Activated CD4-positive, alpha-beta T cell treated with anti-CD3 and anti-CD28 coated beads, Interleukin-2, amount 10 ng/mL, durations not matched to agents 7 days and 5 days (primary cell): ENCODE measurements at regions not wholly inside any gene's neighbourhood (a gene's known extent, or its start where the extent isn't known, plus 50 kb on each side); places are given as distances from the start of the nearest gene placed in this dataset.

Experiments
- CTCF ChIA-PET: fragments of 350-600 bp; sonication (Branson Sonifier 250); formaldehyde crosslinking; loops from one replicate; lab custom pipeline; 2021; ENCODE audit warnings: antibody characterized with exemption; lab: Charles Lee
- POLR2A ChIA-PET: fragments of 350-600 bp; sonication (Branson Sonifier 250); formaldehyde crosslinking; loops from one replicate; lab custom pipeline; 2021; ENCODE audit warnings: antibody characterized with exemption; lab: Charles Lee
- DNase-seq: peaks from one replicate; pipeline ENCODE4 v3.0.0-alpha.2; 2020
- H3K27ac Mint-ChIP-seq: one replicate; pipeline ENCODE4 v1.8.0; 2021; ENCODE audit warnings: mild to moderate bottlenecking, moderate library complexity, mixed read lengths
- H3K27me3 Mint-ChIP-seq: one replicate; pipeline ENCODE4 v1.8.0; 2021; ENCODE audit warnings: mixed read lengths
- H3K36me3 Mint-ChIP-seq: one replicate; pipeline ENCODE4 v1.8.0; 2021; ENCODE audit warnings: low read depth, mixed read lengths
- H3K4me1 Mint-ChIP-seq: one replicate; pipeline ENCODE4 v1.8.0; 2021; ENCODE audit warnings: mixed read lengths
- H3K4me3 Mint-ChIP-seq: one replicate; pipeline ENCODE4 v1.8.0; 2021; ENCODE audit warnings: mild to moderate bottlenecking, moderate library complexity, mixed read lengths
- H3K9me3 Mint-ChIP-seq: one replicate; pipeline ENCODE4 v1.8.0; 2021; ENCODE audit warnings: mixed read lengths

GRCh38 chr9:82563094-82563493, 499.8 kb downstream of the RASEF start:
- Mint-ChIP-seq H3K27me3 (no peaks in the 10 kb centered on the region), H3K4me1 (no peaks in the 10 kb centered on the region), H3K4me3 (no peak overlapping the region), H3K9me3 (no peaks in the 10 kb centered on the region), H3K36me3 (no peaks in the 10 kb centered on the region), H3K27ac (no peak overlapping the region)
- ChIA-PET POLR2A (no interaction called here), CTCF (no interaction called here)
- DNase-seq, result no peak

- no peaks in the 10 kb centered on the region for H3K36me3 Mint-ChIP-seq
- ChIA-PET POLR2A (no interaction called here), CTCF (no interaction called here)
- no peak overlapping the region for H3K4me3 Mint-ChIP-seq
- no peak for DNase-seq
- H3K9me3 Mint-ChIP-seq, result no peaks in the 10 kb centered on the region
- H3K27ac Mint-ChIP-seq, result no peak overlapping the region
- no peaks in the 10 kb centered on the region for H3K4me1 Mint-ChIP-seq
- H3K27me3 Mint-ChIP-seq, result no peaks in the 10 kb centered on the region
Measured at GRCh38 chr9:82563841-82564240, 499.1 kb downstream of the RASEF start.

- ChIA-PET POLR2A (no interaction called here), CTCF (no interaction called here)
- Mint-ChIP-seq H3K27ac (no peak overlapping the region), H3K4me3 (no peak overlapping the region), H3K36me3 (no peaks in the 10 kb centered on the region), H3K9me3 (no peaks in the 10 kb centered on the region), H3K27me3 (no peaks in the 10 kb centered on the region), H3K4me1 (no peaks in the 10 kb centered on the region)
- DNase-seq, result no peak
Measured at GRCh38 chr9:82565188-82565969, 497.6 kb downstream of the RASEF start.

- ChIA-PET POLR2A (no interaction called here), CTCF (no interaction called here)
- Mint-ChIP-seq H3K27me3 (no peaks in the 10 kb centered on the region), H3K9me3 (no peaks in the 10 kb centered on the region), H3K36me3 (no peaks in the 10 kb centered on the region), H3K27ac (no peak overlapping the region), H3K4me3 (no peak overlapping the region), H3K4me1 (no peaks in the 10 kb centered on the region)
- no peak for DNase-seq
Measured at GRCh38 chr9:82567953-82568352, 495.0 kb downstream of the RASEF start.

- Mint-ChIP-seq H3K27me3 (no peaks in the 10 kb centered on the region), H3K4me3 (no peak overlapping the region), H3K9me3 (peaks cover 5% of the 10 kb centered on the region), H3K27ac (no peak overlapping the region), H3K36me3 (no peaks in the 10 kb centered on the region), H3K4me1 (no peaks in the 10 kb centered on the region)
- no peak for DNase-seq
- CTCF ChIA-PET, result no interaction called here
- POLR2A ChIA-PET, result no interaction called here
Measured at GRCh38 chr9:82570226-82570625, 492.7 kb downstream of the RASEF start.

- DNase-seq, result no peak
- ChIA-PET CTCF (no interaction called here), POLR2A (no interaction called here)
- Mint-ChIP-seq H3K4me1 (no peaks in the 10 kb centered on the region), H3K27me3 (no peaks in the 10 kb centered on the region), H3K4me3 (no peak overlapping the region), H3K27ac (no peak overlapping the region), H3K9me3 (peaks cover 11% of the 10 kb centered on the region), H3K36me3 (no peaks in the 10 kb centered on the region)
Measured at GRCh38 chr9:82571540-82571939, 491.4 kb downstream of the RASEF start.

- Mint-ChIP-seq H3K27ac (no peak overlapping the region), H3K9me3 (peaks cover 11% of the 10 kb centered on the region), H3K36me3 (no peaks in the 10 kb centered on the region), H3K27me3 (no peaks in the 10 kb centered on the region), H3K4me1 (no peaks in the 10 kb centered on the region), H3K4me3 (no peak overlapping the region)
- DNase-seq, result no peak
- CTCF ChIA-PET, result no interaction called here
- POLR2A ChIA-PET, result no interaction called here
Measured at GRCh38 chr9:82572146-82572545, 490.8 kb downstream of the RASEF start.

- H3K36me3 Mint-ChIP-seq, result no peaks in the 10 kb centered on the region
- H3K9me3 Mint-ChIP-seq, result peaks cover 15% of the 10 kb centered on the region
- no peak for DNase-seq
- H3K27ac Mint-ChIP-seq, result no peak overlapping the region
- no peaks in the 10 kb centered on the region for H3K27me3 Mint-ChIP-seq
- no peaks in the 10 kb centered on the region for H3K4me1 Mint-ChIP-seq
- CTCF ChIA-PET, result interaction anchor here (1.2 kb wide), 1 partner anchor 17 kb away, joined by 3 read pairs; no protein-coding TSS in a partner anchor
- POLR2A ChIA-PET, result no interaction called here
- no peak overlapping the region for H3K4me3 Mint-ChIP-seq
Measured at GRCh38 chr9:82574911-82575310, 488.0 kb downstream of the RASEF start.

GRCh38 chr9:82580921-82581320, 482.0 kb downstream of the RASEF start:
- no peak for DNase-seq
- Mint-ChIP-seq H3K4me3 (no peak overlapping the region), H3K27me3 (no peaks in the 10 kb centered on the region), H3K36me3 (no peaks in the 10 kb centered on the region), H3K27ac (no peak overlapping the region), H3K4me1 (no peaks in the 10 kb centered on the region), H3K9me3 (peaks cover 4% of the 10 kb centered on the region)
- CTCF ChIA-PET, result no interaction called here
- POLR2A ChIA-PET, result no interaction called here

- CTCF ChIA-PET, result no interaction called here
- peaks cover 3% of the 10 kb centered on the region for H3K9me3 Mint-ChIP-seq
- no peaks in the 10 kb centered on the region for H3K27me3 Mint-ChIP-seq
- no peak overlapping the region for H3K27ac Mint-ChIP-seq
- H3K36me3 Mint-ChIP-seq, result no peaks in the 10 kb centered on the region
- H3K4me1 Mint-ChIP-seq, result no peaks in the 10 kb centered on the region
- no peak overlapping the region for H3K4me3 Mint-ChIP-seq
- DNase-seq, result no peak
- POLR2A ChIA-PET, result no interaction called here
Measured at GRCh38 chr9:82581516-82581915, 481.4 kb downstream of the RASEF start.

- H3K9me3 Mint-ChIP-seq, result peaks cover 3% of the 10 kb centered on the region
- no peaks in the 10 kb centered on the region for H3K36me3 Mint-ChIP-seq
- H3K27ac Mint-ChIP-seq, result no peak overlapping the region
- no peaks in the 10 kb centered on the region for H3K27me3 Mint-ChIP-seq
- no peak for DNase-seq
- H3K4me3 Mint-ChIP-seq, result no peak overlapping the region
- no peaks in the 10 kb centered on the region for H3K4me1 Mint-ChIP-seq
- CTCF ChIA-PET, result no interaction called here
- POLR2A ChIA-PET, result no interaction called here
Measured at GRCh38 chr9:82581935-82582334, 481.0 kb downstream of the RASEF start.

GRCh38 chr9:82582693-82583092, 480.2 kb downstream of the RASEF start:
- H3K36me3 Mint-ChIP-seq, result no peaks in the 10 kb centered on the region

GRCh38 chr9:82583524-82583923, 479.4 kb downstream of the RASEF start:
- ChIA-PET CTCF (no interaction called here), POLR2A (no interaction called here)
- Mint-ChIP-seq H3K36me3 (no peaks in the 10 kb centered on the region), H3K4me3 (no peak overlapping the region), H3K9me3 (peaks cover 3% of the 10 kb centered on the region), H3K27me3 (no peaks in the 10 kb centered on the region), H3K27ac (no peak overlapping the region), H3K4me1 (no peaks in the 10 kb centered on the region)
- no peak for DNase-seq

More at GRCh38 chr9:82582693-82583092, 480.2 kb downstream of the RASEF start:
- Mint-ChIP-seq H3K4me1 (no peaks in the 10 kb centered on the region), H3K4me3 (no peak overlapping the region), H3K27me3 (no peaks in the 10 kb centered on the region), H3K27ac (no peak overlapping the region), H3K9me3 (peaks cover 3% of the 10 kb centered on the region)
- ChIA-PET POLR2A (no interaction called here), CTCF (no interaction called here)
- no peak for DNase-seq

- Mint-ChIP-seq H3K9me3 (peaks cover 1% of the 10 kb centered on the region), H3K27me3 (no peaks in the 10 kb centered on the region), H3K27ac (no peak overlapping the region), H3K4me1 (no peaks in the 10 kb centered on the region), H3K4me3 (no peak overlapping the region), H3K36me3 (no peaks in the 10 kb centered on the region)
- no peak for DNase-seq
- ChIA-PET CTCF (no interaction called here), POLR2A (no interaction called here)
Measured at GRCh38 chr9:82584349-82584863, 478.5 kb downstream of the RASEF start.
